ENCODE measurements at regions not wholly inside any gene's neighbourhood (a gene's known extent, or its start where the extent isn't known, plus 50 kb on each side); places are given as distances from the start of the nearest gene placed in this dataset.

- Histone ChIP-seq H3F3A (ENCODE audit: insufficient read depth, low read length) (no peaks in the 10 kb centered on the region), H2AFZ (ENCODE audit: low read length) (no peak overlapping the region), H4K20me1 (ENCODE audit: insufficient read depth, low read length) (no peaks in the 10 kb centered on the region), H3K9me2 (ENCODE audit: low read depth, low read length) (no peaks in the 10 kb centered on the region), H3K4me2 (ENCODE audit: low read length) (no peak overlapping the region), H3K79me2 (ENCODE audit: insufficient read depth, low read length) (no peaks in the 10 kb centered on the region), H3K27ac (ENCODE audit: low read depth, low read length, poor library complexity, severe bottlenecking) (no peak overlapping the region), H3K4me3 (ENCODE audit: low read depth, low read length, poor library complexity, severe bottlenecking) (no peak overlapping the region), H3K27me3 (ENCODE audit: insufficient read depth, low read length) (no peaks in the 10 kb centered on the region), H3K36me3 (ENCODE audit: insufficient read depth, low read length) (no peaks in the 10 kb centered on the region), H3K9ac (ENCODE audit: low read length) (no peak overlapping the region), H3K9me3 (ENCODE audit: low read length) (no peaks in the 10 kb centered on the region), H3K4me1 (ENCODE audit: insufficient read depth, low read length, severe bottlenecking) (peaks cover under 1% of the 10 kb centered on the region)
- TF ChIP-seq, protein P1, sequence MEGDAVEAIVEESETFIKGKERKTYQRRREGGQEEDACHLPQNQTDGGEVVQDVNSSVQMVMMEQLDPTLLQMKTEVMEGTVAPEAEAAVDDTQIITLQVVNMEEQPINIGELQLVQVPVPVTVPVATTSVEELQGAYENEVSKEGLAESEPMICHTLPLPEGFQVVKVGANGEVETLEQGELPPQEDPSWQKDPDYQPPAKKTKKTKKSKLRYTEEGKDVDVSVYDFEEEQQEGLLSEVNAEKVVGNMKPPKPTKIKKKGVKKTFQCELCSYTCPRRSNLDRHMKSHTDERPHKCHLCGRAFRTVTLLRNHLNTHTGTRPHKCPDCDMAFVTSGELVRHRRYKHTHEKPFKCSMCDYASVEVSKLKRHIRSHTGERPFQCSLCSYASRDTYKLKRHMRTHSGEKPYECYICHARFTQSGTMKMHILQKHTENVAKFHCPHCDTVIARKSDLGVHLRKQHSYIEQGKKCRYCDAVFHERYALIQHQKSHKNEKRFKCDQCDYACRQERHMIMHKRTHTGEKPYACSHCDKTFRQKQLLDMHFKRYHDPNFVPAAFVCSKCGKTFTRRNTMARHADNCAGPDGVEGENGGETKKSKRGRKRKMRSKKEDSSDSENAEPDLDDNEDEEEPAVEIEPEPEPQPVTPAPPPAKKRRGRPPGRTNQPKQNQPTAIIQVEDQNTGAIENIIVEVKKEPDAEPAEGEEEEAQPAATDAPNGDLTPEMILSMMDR (IDR thresholded peaks at IDR 0.05; ENCODE audit: low read length): no peak
- TF ChIP-seq EZH2 (IDR thresholded peaks at IDR 0.05; ENCODE audit: borderline replicate concordance, low read length): no peak
Observed at GRCh38 chr6:113744861-113745260, 112.3 kb upstream of the MARCKS start.

DNA sequence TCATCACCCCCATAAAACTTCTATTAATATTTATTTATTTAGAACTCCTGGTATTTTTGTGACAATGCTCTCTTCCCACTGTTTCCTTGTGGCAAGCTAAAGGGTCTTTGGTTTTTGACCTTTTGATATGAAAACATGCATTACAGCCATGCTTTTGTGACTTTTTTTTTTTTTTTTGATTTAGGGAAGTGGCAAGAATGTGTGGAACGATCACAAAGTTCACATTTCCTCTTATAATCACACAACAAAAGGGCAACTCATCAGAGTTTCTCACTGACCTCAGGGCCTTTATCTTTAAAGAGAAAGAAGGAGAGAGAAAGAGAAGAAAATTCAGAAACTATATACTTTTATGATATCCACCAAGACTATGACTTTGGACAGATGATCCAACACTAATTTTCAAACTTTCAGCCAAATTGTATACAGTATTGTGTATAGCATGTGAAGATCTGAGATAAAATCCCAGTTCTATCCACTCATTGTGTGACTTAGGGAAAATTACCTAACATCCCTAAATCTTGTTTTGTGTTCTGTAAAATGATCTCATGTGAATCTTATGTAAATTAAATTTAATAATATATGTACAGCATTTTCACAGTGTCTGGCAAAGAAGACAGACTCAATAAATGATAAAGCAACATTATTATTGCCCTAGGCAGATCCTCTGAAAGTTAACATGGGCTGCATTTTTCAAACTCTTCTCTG lies 106.8 kb upstream of the MARCKS start:
- no peak overlapping the region for H3K4me3 ChIP-seq (ENCODE audit: low read depth, low read length, poor library complexity, severe bottlenecking)
- no peaks in the 10 kb centered on the region for H4K20me1 ChIP-seq (ENCODE audit: insufficient read depth, low read length)
- peaks cover 8% of the 10 kb centered on the region for H3K4me1 ChIP-seq (ENCODE audit: insufficient read depth, low read length, severe bottlenecking)
- H3K9me2 ChIP-seq (ENCODE audit: low read depth, low read length): no peaks in the 10 kb centered on the region
- no peaks in the 10 kb centered on the region for H3K9me3 ChIP-seq (ENCODE audit: low read length)
- H3K27ac ChIP-seq (ENCODE audit: low read depth, low read length, poor library complexity, severe bottlenecking): no peak overlapping the region
- no peaks in the 10 kb centered on the region for H3K79me2 ChIP-seq (ENCODE audit: insufficient read depth, low read length)
- TF ChIP-seq, protein P1 (IDR thresholded peaks at IDR 0.05; ENCODE audit: low read length): no peak
- TF ChIP-seq EZH2 (IDR thresholded peaks at IDR 0.05; ENCODE audit: borderline replicate concordance, low read length): no peak
- H2AFZ ChIP-seq (ENCODE audit: low read length): no peak overlapping the region
- H3K9ac ChIP-seq (ENCODE audit: low read length): no peak overlapping the region
- no peaks in the 10 kb centered on the region for H3K36me3 ChIP-seq (ENCODE audit: insufficient read depth, low read length)
- no peak overlapping the region for H3K4me2 ChIP-seq (ENCODE audit: low read length)
- H3F3A ChIP-seq (ENCODE audit: insufficient read depth, low read length): no peaks in the 10 kb centered on the region
- H3K27me3 ChIP-seq (ENCODE audit: insufficient read depth, low read length): no peaks in the 10 kb centered on the region

GRCh38 chr6:113754291-113754690 lies 102.9 kb upstream of the MARCKS start:
- Histone ChIP-seq H3F3A (ENCODE audit: insufficient read depth, low read length) (no peaks in the 10 kb centered on the region), H3K9ac (ENCODE audit: low read length) (no peak overlapping the region), H3K27ac (ENCODE audit: low read depth, low read length, poor library complexity, severe bottlenecking) (no peak overlapping the region), H3K9me3 (ENCODE audit: low read length) (no peaks in the 10 kb centered on the region), H2AFZ (ENCODE audit: low read length) (no peak overlapping the region), H3K79me2 (ENCODE audit: insufficient read depth, low read length) (no peaks in the 10 kb centered on the region), H3K36me3 (ENCODE audit: insufficient read depth, low read length) (no peaks in the 10 kb centered on the region), H3K4me2 (ENCODE audit: low read length) (no peak overlapping the region), H3K4me1 (ENCODE audit: insufficient read depth, low read length, severe bottlenecking) (peaks cover 11% of the 10 kb centered on the region), H4K20me1 (ENCODE audit: insufficient read depth, low read length) (no peaks in the 10 kb centered on the region), H3K9me2 (ENCODE audit: low read depth, low read length) (no peaks in the 10 kb centered on the region), H3K27me3 (ENCODE audit: insufficient read depth, low read length) (no peaks in the 10 kb centered on the region), H3K4me3 (ENCODE audit: low read depth, low read length, poor library complexity, severe bottlenecking) (no peak overlapping the region)
- TF ChIP-seq EZH2 (IDR thresholded peaks at IDR 0.05; ENCODE audit: borderline replicate concordance, low read length): no peak
- TF ChIP-seq, protein P1 (IDR thresholded peaks at IDR 0.05; ENCODE audit: low read length): no peak
